Activated T-cell treated with anti-CD3 and anti-CD28 coated beads for 1 hour (primary cell): ENCODE measurements at regions not wholly inside any gene's neighbourhood (a gene's known extent, or its start where the extent isn't known, plus 50 kb on each side); places are given as distances from the start of the nearest gene placed in this dataset.

Source experiments
- DNase-seq: peaks from one replicate; pipeline ENCODE4 v3.0.0-alpha.2; 2020; ENCODE audit warnings: low read depth

DNA sequence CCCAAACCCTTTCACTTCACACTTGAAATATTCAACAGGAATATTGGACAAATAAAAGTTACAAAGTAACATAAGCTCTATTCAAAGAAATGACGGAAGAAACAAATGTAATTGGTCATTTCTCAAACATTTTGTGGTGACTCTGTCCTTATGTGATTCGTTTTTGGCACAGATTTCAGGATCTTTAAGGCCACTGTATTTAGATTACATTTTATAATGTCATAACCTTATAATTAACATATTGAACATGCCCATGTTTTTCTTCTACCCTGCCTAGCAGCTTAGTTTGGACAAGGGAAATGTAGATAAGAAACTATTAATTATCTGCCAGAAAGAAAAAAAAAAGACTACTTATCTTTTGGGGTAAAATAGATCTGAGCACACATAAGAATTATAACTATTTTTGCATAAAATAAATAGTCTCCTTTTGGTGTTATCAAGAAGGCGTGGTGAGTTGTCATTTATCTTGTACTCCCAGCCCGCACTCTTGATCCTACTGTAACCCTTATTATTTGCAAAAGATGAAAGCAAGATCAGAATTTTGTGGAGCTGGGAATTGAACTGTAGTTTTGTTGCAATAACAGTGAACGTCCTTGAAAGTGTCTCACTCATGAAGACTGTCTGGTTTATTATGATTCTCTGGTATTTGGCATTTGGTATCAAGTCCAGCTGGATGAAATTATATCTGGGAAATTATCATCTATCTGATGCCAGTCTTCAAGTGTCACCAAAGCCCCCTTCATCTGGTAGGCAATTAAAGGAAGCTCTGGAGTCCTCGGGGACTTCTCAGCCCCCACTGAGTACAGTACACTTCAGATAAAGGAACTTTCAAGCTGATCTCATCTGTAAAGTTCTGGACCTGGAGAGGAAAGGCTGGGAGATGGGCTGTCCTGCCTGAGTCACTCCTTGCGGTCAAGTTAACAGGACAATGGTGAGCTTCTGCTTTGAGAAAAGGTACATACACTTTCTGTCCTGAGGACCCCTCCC is 175.7 kb upstream of the INHBA start:
- no peak for DNase-seq

DNA sequence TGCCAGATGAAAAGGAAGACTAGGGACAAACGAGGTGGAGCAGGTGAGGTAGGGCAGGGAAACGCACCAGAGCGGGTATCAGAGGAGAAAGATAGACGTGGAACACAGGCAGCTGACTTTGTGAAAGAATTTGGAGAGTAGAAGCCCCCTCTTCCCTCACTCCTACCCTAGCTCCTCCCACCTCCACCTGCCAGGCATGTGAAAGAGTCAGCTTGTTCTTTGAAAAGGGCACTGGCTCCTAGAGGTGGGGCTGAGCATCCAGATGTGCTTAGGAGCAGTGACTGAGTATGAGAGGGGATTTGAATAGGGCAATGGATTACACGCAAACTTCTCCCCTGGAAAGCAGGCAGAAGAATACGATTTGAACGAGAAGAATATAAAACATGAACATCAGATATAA is 174.2 kb upstream of the INHBA start:
- no peak for DNase-seq

DNA sequence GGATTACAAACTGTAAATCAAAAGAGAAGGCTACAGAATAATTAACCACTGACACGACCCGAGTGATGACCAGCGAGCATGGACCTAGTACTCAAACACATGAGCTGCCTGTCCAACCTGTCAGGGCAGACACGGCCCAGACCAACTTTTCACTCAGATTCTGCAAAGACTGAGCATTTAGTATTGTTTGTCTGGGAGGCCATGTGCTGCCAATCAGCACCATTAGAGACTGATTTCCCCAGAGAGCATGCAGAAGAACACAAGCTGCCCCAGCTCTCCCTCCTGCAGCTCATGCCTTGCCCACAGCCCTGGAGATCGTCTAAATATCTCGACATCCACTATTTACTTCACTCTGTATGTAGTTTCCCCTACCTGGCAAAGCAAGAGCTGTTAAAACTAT is 172.6 kb upstream of the INHBA start:
- no peak for DNase-seq

DNA sequence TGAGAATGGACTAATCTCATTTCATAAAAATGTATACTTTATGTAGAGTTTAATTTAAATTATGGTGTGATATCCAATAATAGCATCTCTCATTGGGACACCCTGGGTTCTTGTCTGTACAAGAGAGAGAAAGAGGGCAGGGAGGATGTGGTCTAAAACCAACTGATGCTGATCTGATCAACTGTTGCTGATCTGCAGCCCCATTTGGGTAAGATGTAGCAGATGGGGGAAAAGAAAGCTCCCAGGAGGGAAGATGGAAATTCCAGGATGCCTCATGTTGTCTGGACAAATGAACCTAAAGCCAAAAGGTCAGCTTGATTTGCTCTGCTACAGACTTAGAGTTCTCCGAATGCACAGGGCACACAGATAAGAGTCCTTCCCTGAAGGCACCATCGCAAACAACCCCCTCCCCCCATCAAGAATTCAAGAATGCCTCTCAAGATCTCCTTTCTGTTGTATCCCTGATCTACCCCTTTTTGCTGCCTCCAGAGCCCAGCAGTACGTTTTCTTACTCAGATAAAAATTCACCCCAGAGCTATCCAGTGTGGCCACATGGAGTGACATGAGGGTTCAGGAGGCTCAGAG is 171.4 kb upstream of the INHBA start:
- DNase-seq: no peak

DNA sequence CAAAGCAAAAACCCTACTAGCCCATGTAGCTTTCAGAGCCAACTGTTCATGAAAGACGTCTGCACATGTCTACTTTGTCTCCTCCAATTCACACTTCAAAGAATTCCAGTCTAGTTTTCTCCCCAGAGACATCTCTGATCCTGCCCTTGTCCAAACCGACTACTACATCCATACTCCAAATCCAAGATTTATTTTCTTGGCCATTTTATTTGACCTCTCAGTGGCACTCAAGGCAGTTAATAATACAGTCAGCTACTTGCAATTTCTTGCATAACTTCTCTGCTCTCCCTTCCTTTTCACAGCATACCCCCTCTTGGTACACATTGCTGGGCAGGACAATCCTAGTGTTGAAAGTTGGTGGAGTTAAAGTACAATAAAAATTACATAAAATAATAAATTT is 170.9 kb upstream of the INHBA start:
- DNase-seq: no peak

DNA sequence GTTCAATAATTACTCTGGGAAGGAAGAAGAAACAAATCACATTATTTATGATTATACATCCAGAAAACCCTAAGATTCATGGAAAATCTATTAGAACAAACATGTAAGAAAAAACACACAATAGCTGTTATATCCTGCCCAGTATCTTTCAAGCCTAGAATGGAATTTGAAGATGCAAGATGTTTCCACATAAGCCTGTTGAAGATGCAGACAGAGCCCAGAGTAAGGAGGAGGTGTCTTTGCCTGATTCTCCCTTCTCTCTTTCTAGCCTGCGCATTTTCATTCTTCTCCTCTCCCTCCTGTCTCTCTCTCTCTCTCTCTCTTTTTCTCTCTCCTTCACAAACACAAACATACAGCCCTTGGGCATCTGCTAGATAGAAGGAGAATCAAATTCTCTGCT is 170.1 kb upstream of the INHBA start:
- no peak for DNase-seq

DNA sequence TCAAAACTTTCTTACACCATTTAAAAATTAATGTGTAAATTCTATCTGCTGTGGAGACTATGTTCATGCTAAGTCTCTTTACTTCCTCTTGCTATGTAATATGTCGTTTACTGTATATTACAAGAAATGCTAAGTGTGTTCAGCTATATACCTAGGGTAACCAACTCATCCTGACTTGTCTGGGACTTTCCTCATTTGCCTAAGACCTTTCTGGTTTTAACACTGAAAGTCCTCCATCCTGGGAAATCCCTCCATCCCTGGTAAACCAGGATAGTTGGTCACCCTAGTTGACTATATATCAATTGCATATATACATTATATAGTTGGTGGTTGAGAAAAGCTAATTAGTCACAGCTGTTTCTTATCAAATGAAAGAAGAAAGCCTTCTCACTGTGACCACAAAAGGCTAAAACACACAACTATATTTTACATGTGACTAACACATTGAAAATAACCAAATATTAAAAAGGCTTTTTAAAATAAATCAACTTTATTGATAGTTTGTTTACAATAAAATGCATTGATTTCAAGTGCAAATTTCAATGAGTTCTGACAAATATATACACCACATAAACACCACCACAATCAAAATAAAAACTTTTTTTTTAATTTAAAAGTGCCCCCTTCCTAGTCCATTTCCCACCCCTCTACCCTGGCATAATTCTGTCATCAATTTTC is 167.7 kb upstream of the INHBA start:
- DNase-seq: no peak

DNA sequence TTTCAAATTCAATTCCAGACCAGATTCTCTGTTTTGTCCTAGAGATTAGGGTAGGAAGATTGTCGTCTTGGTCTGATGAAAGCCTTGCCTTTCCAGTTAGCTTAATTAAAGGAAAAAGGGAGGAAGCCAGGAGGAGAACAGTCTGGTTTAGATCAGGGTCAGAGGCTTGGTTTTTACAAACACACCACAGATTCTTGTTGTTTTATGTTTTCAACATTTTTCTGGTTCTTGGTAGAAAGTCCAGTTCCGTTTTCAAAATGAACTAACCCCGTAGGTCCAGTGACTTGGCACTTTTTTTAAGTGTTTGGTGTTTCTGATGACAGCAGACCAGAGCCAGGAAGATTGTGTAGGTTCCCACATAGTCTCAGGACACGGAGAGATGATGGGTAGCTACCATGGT is 167.1 kb upstream of the INHBA start:
- no peak for DNase-seq

DNA sequence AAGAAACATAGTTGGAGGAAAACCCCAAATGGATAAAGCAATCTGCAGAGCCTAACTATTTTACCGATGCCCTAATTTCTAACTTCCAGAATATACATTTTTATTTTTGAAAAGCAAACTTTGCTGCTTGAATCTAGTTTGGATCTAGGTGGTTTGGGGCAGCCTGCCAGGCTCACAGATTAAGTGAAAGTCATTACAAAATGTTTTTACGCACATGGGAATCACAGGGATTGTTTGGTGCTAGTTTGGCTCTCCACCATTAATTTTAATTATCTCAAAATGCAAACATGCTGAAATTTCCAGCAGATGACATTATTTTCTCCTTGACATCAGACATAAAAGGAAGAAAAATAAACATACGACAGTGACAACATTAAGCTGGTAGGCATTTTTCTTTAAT is 166.7 kb upstream of the INHBA start:
- no peak for DNase-seq

DNA sequence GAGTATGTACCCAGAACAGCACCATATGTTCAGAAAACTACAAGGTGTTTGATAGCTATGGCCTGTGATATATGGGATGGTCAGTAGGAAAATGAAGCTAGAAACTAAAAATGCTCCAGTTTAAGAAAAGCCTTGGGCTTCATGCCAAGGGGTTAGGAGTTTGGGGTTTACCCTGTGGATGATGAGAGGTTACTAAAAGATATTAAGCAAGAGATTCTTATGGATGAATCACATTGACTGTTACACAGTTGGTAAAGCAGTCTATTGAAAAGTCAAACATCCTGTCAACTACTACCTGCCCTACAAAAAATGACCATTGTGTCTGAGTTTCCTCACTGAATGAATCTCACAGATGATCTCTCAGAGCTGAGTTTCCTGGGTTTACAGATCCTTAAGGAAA is 166.2 kb upstream of the INHBA start:
- DNase-seq: no peak

DNA sequence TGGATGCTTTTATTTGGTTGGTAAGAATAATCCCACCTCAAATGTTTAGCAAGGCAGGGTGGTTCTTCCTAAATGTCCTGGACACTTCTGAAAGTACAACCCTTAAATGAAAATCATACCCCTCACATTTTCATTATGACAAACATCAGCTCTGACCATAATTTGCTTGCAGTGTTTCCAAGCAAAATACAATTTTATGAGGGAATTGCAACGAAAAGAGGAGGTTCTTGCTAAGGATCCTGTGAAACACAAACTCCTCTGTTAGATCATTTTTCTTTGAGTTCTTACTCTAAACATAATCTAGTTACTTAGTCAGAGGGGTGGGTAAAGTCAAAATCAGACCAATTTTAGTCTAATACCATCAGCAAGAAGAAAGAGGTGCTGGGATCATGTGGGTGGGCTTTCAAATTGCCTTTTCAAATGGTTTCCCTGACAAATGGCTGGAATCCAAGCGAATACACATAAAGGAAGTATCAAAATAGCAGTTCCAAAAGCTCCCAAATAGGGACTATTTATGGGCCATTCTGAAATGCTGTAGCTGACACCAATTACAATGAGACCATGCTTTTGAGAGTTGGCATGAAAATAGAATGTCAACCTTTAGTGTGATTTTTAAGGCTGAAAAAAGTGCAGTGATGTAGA is 164.9 kb upstream of the INHBA start:
- no peak for DNase-seq

DNA sequence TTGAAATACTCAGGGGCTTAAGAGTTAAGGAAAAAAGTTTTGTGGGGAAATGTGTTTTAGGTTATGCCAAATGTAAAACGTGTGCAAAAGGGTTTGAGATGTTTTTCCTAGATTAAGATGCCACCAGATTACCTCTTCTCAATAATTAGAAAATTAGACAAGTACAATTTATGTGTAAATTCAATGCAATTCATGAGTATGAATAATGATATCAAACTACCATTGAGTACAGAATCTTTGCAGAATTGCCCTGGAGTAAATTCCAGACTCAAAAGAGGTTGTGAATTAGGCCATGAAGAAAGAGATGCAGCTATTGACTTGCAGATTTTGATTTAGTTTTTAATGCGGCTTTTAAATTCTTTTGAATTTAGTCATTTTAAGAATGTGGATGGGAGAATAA is 159.4 kb upstream of the INHBA start:
- DNase-seq: no peak

DNA sequence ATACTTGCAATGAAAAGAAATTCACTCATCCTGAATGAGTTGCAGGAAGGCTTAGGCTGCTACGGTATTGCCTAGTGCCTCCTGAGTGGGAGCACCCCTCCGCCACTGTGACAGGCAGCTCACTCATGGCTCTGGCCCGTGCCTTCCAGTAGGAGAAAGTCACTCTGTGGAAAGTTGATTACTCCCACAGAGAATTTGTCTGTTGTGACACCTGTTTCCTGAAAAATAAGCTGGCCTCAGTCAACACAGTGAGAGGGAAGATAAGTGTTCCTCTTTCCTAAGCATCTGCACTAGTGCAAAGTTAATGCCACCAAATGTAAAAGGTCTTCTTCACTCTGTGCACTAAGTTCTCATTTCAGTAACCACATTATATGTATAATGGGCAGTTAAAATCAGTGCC is 158.8 kb upstream of the INHBA start:
- DNase-seq: no peak

DNA sequence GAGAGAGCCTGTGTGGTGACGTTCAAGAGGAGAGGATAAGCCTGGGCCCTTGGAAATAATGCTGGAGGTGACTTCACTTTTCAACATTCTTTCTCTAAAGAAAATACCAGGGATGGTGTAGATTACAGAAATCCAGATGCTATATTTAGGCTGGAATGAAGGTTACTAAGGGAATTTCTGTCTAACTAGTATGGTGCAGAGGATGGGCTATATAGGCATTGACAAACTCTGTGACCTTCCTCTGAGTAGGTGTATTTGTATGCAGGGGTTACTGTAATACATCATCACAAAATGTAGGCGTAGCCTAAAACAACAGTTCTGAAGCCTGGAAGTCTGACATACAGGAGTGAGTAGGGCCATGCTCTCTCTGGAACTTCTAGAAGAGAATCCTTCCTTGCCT is 155.3 kb upstream of the INHBA start:
- no peak for DNase-seq

DNA sequence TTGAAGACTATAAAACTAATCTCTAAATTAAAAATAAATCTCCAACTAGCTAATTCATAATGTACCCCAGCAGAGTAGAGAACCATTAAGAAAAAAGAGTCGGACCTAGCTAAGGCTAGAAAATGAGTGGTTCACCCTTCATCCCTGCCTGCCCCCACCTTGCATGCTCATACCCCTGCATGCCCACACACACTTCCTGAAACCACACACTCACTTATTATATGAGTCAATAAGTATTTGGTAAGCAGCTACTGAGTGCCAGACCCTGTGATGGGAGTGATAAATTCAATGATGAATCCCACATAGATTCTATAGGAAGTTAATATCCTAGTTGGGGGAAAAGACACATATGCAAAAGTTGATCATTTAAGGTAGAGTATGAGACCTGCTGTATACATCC is 152.9 kb upstream of the INHBA start:
- no peak for DNase-seq

DNA sequence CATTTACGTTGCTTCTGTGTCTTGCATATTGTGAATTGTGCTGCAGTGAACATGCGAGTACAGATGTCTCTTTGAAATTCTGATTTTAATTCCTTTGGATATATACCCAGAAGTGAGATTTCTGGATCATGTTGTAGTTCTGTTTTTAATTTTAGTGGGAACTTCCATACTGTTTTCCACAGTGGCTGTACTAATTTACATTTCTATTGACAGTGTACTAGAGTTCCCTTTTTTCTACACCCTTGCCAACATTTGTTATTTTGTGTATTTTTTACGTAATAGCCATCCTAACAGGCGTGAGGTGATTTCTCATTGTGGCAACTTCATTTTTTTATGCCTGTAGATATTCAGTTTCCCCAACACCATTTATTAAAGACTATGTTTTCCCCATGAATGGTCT is 144.7 kb upstream of the INHBA start:
- no peak for DNase-seq

DNA sequence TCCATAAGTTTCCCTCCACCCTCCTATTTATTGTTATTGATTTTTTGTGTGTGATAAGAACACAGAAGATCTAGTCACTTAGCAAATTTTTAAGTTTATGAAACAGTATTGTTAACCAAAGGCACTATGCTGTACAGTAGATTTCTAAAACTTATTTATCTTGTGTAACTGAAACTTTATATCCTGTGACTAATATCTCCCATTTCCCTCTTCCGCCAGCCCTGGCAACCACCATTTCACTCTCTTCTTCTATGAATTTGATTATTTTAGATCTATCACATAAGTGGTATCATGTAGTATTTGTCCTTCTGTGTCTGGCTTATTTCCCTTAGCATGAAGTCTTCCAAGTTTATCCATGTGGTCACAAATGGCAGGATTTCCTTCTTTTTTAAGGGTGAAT is 144.3 kb upstream of the INHBA start:
- DNase-seq: no peak

DNA sequence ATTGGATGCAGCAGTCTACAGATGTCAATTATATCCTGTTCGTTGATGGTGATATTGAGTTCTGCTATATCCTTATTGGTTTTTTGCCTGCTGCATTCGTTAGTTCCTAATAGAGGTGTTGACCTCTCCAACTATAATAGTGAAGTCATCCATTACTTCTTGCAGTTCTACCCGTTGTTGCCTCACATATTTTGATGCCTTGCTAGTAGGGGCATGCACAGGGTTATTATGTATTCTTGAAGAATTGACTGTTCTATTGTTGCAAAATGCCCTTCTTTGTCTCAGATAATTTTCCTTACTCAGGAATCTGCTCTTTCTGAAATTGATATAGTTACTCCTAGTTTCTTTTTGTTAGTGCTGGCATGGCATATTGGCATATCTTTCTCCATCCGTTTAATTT is 140.1 kb upstream of the INHBA start:
- DNase-seq: no peak

DNA sequence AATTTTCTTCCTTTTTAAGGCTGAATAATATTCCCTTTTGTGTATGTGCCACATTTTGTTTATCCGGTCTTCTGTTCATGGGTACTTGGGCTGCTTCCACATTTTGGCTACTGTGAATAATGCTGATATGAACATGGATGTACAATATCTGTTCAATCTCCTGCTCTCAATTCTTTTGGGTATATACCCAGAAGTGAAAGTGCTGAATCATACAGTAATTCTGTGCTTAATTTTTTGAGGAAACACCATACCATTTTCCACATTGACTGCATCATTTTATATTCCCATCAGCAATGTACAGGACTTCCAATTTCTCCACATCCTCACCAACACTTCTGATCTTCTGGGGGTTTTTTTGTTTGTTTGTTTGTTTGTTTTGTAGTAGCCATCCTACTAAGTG is 135.0 kb upstream of the INHBA start:
- no peak for DNase-seq

DNA sequence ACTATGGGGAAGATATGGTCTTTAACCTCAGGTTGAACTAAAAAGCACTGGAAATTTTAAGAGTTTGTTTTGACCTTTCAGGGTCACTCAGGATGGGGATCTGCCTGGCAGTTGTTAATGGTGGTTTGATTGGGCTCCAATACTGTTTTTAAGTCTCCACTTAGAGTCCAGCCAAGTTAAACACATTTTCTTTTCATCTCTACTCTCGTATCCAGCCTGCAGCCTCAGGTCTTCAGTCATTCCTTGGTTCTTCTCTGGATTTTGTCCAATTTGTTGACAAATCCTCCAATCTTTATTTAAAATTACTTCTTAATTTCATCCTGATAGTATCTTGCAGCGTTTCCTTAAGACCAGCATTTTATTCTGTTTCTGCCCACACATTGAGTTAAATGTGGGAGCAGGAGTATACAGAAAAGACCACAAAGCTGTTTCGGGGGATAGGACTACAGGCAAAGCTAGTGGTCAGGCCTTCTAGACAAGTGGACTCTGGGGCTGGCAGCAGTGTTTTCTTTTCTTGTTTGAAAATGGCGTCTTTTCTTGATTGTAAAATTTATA is 133.2 kb upstream of the INHBA start:
- DNase-seq: no peak

DNA sequence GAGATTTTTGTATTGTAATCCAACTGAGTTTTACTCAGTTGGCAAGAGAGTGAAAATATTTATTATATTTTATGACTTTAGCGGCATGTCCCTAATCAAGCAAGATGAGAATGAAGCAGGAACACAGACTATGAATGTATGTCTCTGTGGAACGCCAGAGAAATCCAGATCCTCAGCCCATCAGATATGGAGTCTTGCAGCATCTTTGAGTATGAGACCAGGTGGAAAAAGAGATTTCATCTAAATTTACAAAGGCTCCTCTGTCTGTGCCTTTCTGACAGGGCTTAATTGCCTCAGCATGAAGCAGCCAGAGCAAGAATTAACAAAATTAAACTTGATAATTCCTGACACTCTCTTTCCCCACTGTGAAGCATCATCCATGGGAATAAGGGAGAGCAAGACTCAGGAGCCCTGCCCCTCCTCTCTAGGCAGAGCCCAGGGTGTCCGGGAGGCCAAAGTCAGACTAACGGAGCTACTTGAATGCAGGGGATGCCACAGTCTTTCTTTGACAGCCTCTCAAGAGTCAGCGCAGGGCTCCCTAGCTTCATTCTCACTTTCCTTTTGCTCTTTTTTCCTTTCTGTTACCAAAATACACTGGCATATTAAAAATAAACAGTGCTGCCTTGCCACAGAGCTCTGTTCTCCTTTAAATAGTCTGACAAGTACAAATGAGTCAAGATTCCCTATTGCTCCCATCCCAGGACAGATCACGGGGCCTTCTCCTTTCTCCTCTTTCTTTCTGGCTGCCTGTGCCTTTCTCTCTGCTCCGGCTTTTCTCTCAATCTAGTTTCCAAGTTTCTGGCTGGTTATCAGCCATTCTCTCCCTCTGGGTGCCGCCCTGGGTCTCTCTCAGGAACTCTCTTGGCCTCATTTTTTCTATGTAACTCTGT is 132.2 kb upstream of the INHBA start:
- no peak for DNase-seq
